HepG2 (cell line): ENCODE measurements at regions not wholly inside any gene's neighbourhood (a gene's known extent, or its start where the extent isn't known, plus 50 kb on each side); places are given as distances from the start of the nearest gene placed in this dataset.

Experiments
- BORCS8-MEF2B ChIP-seq: sonication (generic); formaldehyde crosslinking; IDR thresholded peaks from 2 replicates; pipeline ENCODE4 v1.8.0; 2022; ENCODE audit warnings: mild to moderate bottlenecking, missing genetic modification reagents
- ZNF530 ChIP-seq: sonication (generic); formaldehyde crosslinking; IDR thresholded peaks from 2 replicates; pipeline ENCODE4 v1.5.0; 2020; ENCODE audit warnings: low read depth, mild to moderate bottlenecking, missing genetic modification reagents

DNA sequence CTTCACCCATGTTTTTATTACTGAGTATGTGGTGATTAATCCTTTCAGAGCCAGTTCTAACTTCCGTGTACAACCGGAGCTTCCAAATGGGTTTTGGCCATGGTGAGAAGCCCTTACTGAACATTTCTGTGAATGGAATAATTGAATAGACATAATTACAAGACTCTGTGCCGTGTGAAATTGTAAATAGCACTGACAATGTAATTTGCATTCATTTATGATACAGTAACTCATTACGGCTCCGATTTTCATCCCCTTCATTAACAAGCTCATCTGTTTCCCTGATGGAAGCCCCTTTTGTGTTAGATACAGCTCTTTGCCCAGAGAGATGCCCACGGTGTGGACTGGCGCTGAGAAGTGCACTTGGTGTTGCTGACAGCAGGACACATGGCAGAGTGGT lies 891.0 kb downstream of the AACS start:
- TF ChIP-seq BORCS8-MEF2B (CRISPR knock-in tag) (no peak), ZNF530 (CRISPR knock-in tag) (no peak)
